Esophagus squamous epithelium (tissue), 4 donors: ENCODE measurements at regions not wholly inside any gene's neighbourhood (a gene's known extent, or its start where the extent isn't known, plus 50 kb on each side); places are given as distances from the start of the nearest gene placed in this dataset.

ENCODE experiments used
- POLR2A ChIP-seq, 4 donors: fragments of 450-650 bp; IDR thresholded peaks; one replicate each; pipeline ENCODE4 v1.6.1; 2017; ENCODE audit warnings: antibody characterized with exemption in 4 of 4, mild to moderate bottlenecking in 4 of 4, moderate library complexity in 3 of 4
- TF ChIP-seq, protein P1 (sequence below), 6 experiments: fragments of 450-650 bp in 4 of 6; fragments of 200-600 bp in 2 of 6; sonication (generic) in 2 of 6; IDR thresholded peaks; one replicate each; pipeline ENCODE4 v1.5.1; 2016 to 2019; ENCODE audit warnings: antibody characterized with exemption in 6 of 6, mild to moderate bottlenecking in 4 of 6, moderate library complexity in 4 of 6

DNA sequence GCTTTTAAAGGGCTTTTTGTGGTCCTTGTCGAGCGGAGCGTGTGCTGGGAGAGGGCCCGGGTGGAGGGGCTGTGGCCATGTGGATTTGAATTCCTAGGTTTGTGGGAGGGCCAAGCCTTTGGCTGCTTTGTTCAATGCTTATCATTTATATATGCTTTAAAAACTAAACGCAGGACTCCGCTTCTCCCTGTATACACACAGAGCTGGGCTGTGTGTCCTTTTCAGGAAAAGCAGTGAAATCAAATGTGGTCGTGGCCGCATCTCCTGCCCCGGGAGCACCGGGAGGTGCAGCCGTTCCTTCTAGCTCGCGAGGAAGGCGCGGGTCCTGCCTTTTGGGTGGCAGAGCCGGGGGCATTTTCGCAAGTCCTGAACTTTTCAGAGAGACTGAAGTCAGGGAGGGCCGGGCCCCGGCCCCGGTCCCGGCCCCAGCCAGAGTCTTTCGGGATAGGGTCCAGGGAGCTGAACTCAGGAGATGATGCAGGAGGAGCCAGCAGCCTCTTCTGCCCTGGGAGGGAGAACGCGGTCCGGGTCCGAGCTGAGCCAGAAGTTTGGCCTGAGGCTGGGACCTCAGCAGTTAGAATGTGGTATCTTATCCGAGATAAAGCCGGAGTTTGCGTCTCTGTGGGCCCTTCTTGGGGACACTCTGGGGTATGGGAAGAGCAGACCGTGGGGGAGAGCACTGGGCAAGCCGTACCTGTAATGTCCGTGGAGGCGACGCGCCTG lies 158.8 kb downstream of the C9orf152 start:
- TF ChIP-seq, protein P1, sequence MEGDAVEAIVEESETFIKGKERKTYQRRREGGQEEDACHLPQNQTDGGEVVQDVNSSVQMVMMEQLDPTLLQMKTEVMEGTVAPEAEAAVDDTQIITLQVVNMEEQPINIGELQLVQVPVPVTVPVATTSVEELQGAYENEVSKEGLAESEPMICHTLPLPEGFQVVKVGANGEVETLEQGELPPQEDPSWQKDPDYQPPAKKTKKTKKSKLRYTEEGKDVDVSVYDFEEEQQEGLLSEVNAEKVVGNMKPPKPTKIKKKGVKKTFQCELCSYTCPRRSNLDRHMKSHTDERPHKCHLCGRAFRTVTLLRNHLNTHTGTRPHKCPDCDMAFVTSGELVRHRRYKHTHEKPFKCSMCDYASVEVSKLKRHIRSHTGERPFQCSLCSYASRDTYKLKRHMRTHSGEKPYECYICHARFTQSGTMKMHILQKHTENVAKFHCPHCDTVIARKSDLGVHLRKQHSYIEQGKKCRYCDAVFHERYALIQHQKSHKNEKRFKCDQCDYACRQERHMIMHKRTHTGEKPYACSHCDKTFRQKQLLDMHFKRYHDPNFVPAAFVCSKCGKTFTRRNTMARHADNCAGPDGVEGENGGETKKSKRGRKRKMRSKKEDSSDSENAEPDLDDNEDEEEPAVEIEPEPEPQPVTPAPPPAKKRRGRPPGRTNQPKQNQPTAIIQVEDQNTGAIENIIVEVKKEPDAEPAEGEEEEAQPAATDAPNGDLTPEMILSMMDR (IDR thresholded peaks at IDR 0.05), result no peak
- no peak for TF ChIP-seq POLR2A (IDR thresholded peaks at IDR 0.05)
